ENCODE measurements at regions not wholly inside any gene's neighbourhood (a gene's known extent, or its start where the extent isn't known, plus 50 kb on each side); places are given as distances from the start of the nearest gene placed in this dataset.

- TF ChIP-seq CTCF (IDR thresholded peaks at IDR 0.05) (no peak), POLR2A (IDR thresholded peaks at IDR 0.05) (no peak)
Measured at GRCh38 chr18:71168557-71169145, 879.8 kb downstream of the SOCS6 start.
